GM21737 (cell line): ENCODE measurements at regions not wholly inside any gene's neighbourhood (a gene's known extent, or its start where the extent isn't known, plus 50 kb on each side); places are given as distances from the start of the nearest gene placed in this dataset.
"Not testable (repeated sequence)": the region's sequence is repeated elsewhere in the genome, so short reads cannot be mapped to it uniquely, and the experiment has no call there.

Experiments used
- ATAC-seq: cut with Tn5 transposase; IDR thresholded peaks from one replicate; pipeline ENCODE4 v1.9.1; 2021; ENCODE audit warnings: mild to moderate bottlenecking, moderate library complexity; ENCODE audit not compliant: unreplicated experiment

DNA sequence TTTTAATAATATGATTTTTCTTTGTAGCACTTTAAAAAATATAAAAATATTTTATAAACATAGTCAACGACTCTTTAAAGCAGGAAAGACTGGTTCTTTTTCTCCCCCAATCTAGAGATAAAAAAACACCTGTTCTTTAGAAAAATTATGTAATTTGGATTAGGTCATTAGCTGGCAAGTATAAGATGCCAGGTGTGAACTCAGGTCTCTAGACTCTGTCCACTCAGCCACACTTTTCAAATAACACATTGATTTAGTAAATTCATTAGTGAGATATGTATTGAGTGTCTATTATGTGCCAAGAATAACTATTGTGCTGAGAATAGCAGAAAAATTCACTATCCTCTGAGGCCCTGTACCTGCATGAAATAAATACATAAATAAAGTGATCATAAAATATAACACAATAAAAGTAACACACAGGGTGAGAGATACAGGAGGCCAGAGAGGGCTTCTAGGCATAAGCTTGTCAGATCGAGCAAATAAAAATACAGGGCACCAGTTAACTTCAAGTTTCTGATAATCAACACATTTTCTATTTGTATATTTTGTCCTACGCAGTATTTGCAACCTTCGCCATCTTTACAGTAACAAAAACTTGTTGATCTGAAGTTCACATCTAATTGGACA is 867.1 kb upstream of the GBE1 start:
- no peak for ATAC-seq

DNA sequence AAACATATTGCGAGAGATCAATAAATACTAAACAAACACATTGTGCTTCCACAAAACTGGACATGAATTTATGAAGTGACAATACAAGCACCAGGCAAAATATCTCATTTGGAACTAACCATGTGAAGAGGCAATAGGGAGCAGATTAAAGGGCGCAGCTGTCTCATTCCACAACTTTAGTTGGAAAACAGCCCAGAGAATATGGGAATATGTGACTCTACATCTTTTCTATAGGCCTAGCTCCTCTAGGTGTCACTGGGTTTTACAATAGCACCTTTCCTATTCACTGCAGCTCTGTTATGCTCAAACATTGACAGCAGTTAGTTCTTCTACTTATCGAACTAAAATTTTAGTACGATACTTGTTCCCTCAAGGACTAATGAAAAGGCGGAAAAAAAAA is 866.3 kb upstream of the GBE1 start:
- no peak for ATAC-seq

DNA sequence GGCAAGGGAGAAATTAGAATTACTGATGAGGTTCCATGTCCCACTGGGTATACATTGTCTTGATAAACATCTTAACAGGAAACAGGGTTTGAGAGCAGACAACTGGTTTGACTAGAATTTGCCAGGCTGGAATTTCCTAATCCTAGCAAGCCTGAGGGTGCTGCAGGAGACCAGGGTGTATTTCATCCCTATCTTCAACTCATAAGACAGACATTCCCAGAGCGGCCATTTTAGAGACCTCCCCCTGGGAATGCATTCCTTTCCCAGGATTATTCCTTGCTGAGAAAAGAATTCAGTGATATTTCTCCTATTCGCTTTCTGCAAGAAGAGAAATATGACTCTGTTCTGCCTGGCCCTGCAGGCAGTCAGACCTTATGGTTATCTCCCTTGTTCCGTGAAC is 859.3 kb upstream of the GBE1 start:
- not testable (repeated sequence) for ATAC-seq

DNA sequence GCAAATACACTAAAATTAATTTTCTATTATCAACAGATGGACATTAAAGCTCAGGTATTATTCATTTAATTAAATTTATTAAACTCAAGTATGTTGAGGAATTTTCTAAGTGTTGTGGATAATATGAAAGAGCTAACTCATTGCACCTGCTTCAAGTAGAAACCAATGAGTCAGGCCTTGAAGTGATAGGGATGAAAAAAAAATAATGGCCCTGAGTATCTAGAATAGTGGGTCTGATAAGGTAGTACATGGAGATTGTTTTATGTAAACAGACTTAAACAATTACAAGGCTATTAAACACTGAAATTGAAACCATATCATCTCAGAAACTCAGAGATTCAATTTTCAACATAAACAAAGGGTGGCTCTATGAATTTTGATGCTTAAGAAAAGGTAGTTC is 857.1 kb upstream of the GBE1 start:
- no peak for ATAC-seq

DNA sequence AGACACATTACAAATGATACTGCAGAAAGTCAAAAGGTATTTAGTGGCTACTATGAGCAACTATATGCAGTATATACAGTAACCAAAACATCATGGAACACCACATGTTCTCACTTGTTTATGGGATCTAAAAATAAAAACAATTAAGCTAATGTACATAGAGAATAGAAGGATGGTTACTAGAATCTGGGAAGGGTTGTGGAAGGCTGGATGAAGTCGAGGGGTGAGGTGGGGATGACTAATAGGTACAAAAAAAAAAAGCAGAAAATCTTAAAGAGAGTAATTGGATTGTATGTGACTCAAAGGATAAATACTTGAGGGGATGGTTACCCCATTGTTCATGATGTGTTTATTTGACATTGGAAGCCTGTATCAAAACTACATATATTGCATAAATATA is 848.8 kb upstream of the GBE1 start:
- no peak for ATAC-seq

DNA sequence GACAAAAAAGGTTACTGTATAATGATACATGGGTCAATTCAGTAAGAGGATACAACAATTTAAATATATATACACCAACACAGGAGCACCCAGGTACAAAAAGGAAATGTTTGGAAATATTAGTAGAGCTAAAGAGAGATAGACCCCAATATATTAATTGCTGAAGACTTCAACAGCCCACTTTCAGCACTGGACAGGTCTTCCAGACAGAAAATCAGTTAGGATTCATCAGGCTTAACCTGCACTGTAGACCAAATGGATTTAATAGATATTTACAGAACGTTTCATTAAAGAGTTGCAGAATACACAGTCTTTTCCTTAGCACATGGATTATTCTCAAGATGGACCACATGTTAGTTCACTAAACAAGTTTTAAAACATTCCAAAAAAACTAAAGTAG is 845.9 kb upstream of the GBE1 start:
- ATAC-seq = no peak

DNA sequence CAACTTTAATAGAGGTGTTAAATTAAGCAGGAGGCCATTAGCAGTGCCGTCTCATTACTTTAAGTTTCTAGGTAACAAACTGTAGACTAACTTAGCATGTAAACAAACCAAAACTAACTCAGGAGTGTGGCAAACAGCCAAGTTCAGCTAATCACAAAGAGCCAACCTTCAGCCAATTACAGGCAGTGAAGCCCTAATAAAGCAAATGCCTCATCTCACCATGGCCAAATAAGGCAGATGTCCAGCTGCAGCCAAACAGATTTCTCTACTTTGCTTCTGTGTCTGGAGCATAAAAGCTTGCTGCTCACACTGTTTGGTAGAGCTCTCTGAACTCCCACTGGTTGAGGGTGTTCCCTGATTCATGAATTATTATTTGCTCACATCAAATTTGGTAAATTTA is 835.4 kb upstream of the GBE1 start:
- ATAC-seq = no peak

GRCh38 chr3:82595530-82595929 is 834.1 kb upstream of the GBE1 start:
- ATAC-seq = no peak

DNA sequence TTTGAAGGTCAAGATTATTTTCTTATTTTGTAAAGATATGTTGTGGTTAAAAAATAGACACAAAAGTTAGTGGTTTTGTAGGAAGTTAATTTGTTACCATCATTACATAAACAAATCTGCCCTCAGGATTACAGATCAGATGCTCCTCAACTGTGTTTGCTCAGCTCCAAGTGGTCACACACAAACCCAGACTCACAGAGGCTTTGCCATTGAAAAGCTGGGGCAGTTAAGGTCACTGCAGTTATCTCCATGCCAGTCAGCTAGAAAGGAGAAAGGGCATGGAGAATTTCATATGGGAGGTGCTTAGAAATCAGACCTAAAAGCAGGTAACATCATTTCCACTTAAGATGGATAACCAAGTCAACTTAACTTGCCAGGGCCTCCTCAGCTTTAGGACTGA is 825.7 kb upstream of the GBE1 start:
- ATAC-seq = no peak

- ATAC-seq = no peak
These were observed 825.0 kb upstream of the GBE1 start for GRCh38 chr3:82586414-82586813.

GRCh38 chr3:82586002-82586401 is 824.6 kb upstream of the GBE1 start:
- ATAC-seq = not testable (repeated sequence)

DNA sequence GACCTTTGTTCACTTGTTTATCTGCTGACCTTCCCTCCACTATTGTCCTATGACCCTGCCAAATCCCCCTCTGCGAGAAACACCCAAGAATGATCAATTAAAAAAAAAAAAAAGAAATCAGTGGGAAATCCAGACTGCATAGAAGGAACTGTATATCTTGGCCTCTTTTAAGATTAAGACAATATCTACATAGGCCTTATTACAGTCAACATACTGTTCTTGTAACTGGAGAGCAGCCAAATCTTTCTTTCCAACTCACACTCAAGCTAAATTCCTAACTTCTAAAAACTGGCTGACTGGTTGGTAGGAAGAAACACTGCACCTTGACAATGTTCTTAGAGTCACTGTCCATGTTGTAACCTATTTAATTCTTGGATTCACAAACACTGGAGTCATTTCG is 824.1 kb upstream of the GBE1 start:
- ATAC-seq = not testable (repeated sequence)

GRCh38 chr3:82584861-82585260 is 823.4 kb upstream of the GBE1 start:
- not testable (repeated sequence) for ATAC-seq

DNA sequence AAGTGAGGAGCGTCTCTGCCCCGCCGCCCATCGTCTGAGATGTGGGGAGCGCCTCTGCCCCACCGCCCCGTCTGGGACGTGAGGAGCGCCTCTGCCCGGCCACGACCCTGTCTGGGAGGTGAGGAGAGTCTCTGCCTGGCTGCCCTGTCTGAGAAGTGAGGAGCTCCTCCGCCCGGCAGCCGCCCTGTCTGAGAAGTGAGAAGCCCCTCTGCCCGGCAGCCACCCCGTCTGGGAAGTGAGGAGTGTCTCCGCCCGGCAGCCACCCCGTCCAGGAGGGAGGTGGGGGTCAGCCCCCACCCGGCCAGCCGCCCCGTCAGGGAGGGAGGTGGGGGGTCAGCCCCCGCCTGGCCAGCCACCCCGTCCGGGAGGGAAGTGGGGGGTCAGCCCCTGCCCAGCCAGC is 823.0 kb upstream of the GBE1 start:
- ATAC-seq = not testable (repeated sequence)

- no peak for ATAC-seq
These were observed 819.9 kb upstream of the GBE1 start for GRCh38 chr3:82581350-82581749.

DNA sequence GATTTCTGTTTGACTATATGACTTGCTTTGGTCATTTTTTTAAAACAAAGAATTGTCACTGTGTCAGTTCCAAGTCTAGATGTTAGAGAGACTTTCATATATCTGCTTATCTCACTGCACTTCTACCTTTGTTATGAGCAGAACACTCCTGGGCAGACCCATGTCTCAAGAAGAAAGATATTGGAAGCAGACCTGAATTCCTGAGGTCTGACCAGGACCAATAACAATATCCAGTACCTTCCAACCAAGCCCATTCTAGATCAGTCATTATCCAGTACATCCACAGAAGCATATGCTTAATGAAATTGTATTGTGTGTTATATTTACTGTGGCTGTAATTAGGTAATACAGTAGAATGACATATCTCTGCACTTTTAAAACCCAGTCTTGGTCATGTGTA is 811.3 kb upstream of the GBE1 start:
- no peak for ATAC-seq

- no peak for ATAC-seq
These were observed 807.4 kb upstream of the GBE1 start for GRCh38 chr3:82568776-82569338.

GRCh38 chr3:82567029-82567600 is 805.7 kb upstream of the GBE1 start:
- no peak for ATAC-seq

- no peak for ATAC-seq
These were observed 801.5 kb upstream of the GBE1 start for GRCh38 chr3:82562896-82563295.

DNA sequence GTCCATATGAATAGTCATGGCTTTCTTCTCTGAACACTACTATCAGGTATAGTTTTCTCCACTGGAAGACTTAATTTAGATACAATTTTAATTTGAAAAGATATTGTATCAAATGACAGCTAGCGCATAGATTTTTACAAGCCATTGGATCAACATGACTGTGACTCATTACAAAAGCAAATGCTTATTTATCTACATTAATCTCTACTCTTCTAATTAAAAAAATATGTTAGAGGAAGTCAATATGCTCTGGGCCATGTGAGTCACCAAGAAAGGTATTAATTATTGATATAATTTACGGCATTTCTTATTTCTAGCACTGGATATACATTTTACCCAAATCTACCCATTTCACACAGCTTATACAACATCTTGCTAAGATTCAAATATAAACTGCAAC is 800.3 kb upstream of the GBE1 start:
- no peak for ATAC-seq

DNA sequence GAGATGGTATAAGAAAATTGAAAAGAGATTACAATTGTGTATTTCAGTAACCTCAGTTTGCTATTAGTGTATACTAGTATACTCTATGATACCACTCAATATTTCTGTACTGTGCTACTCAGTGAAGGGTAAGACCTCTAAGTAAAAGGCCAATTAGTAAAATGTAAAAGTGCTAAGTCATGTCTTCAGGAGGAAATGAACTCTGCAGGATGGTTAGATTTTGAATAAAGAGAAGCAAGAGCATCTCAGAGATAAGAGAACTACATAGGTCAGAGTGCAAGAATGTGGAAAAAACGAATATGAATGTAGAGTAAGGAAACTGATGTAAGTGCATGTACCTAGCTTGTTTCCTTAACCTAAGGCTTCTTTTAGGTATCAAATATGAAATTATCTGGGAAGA is 796.6 kb upstream of the GBE1 start:
- no peak for ATAC-seq

- ATAC-seq = no peak
These were observed 794.7 kb upstream of the GBE1 start for GRCh38 chr3:82556113-82556512.

GRCh38 chr3:82542556-82542955 is 781.1 kb upstream of the GBE1 start:
- ATAC-seq = not testable (repeated sequence)
